HT-29 (cell line): ENCODE measurements at regions not wholly inside any gene's neighbourhood (a gene's known extent, or its start where the extent isn't known, plus 50 kb on each side); places are given as distances from the start of the nearest gene placed in this dataset.

Experiments used
- DNase-seq: peaks from one replicate; pipeline ENCODE4 v3.0.0-alpha.2; 2015; ENCODE audit warnings: low spot score

DNA sequence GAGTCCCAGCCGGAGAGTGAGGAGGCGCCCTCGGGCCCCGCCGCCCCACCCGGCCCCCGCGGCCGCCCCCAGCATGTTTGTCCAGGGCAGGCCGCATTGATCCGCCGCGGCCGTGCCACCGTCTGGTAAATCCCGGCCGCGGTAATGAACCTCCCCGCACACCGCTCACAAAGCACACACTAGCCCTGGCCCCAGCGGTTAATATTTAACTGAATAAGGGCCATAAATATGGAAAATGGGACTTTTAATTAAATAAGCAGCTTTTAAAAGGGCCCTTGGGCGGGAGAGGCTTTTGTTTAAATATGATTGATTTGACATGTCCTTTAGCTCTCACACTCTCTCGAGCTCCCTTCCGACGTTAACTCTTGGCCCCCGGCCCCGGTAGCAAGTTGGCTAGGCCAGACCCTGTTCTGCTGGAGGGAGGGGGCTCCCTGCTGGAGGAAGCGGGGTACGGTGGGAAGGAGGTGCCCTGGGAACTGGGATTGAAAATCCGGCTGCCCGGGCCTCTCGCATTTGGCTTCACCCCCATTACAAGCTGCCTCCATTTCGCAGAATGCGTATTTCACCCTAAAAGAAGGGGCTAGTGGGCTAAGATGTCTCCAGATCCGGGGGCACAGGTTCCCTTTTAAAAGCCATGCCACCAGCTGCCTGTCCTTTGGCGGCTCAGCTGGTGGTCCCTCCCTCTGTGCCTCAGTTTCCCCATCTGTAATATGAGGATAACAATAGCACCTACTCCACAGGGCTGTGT is 199.8 kb downstream of the RBM19 start:
- peak; percentile 78 for DNase-seq

DNA sequence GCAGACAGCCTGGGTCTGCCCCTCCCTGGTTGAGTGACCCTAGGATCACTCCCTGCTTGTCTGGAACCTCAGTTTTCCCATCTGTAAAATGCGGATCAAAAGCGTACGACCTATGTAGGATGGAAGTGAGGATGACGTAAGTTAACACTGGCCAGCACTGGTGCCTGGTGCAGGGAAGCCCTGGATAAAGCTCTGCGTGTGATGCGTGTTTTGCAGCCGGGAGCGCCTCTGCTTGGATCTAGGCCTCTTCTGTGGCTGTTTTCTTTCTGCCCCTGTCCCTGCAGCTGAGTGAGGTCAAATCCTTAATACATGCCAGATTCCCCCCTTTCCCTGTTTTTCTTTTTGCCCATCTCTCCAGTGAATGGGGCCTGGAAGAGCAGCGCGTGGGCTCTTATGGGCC is 201.5 kb downstream of the RBM19 start:
- no peak for DNase-seq

DNA sequence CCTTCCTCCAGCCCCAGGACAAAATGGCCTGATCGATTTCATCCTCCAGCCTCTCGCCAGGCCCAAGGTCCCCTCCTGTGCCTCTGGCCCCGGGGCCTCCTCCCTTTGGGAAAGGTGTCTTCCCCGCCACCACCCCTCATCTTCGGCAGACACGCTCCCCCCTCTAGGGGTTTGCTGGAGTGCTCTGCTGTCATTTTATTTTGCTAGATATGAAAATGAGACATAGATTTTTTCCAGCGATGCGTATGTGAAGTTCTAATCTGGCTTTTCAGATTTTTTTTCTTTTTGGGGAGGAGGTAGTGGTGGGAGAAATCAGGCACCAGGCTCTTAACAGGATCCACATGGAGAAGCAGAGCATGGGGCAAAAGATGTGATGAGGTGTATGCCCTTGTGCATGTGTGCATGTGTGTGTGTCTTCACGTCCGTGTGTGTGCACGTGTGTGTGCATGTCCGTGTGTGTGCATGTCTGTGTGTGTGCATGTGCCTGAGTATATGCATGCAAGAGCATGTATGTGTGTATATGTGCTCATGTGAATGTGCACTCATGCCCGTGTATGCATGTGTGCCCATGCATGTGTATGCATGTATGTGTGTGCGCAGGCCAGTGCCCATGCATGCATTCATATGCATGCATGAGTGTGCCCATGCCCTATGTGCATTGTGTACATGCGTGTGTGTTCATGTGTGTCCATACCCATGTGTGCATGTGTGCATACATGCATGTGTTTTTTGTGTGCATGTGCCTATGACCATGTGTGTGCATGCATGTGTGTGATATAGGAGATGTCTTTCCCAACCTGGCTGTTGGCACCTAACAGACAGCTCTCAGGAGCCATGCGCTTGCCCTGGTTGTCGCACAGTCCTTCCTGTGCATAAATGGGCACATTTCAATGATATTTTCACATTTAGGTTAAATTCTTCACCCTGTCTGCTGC is 203.0 kb downstream of the RBM19 start:
- DNase-seq = no peak

DNA sequence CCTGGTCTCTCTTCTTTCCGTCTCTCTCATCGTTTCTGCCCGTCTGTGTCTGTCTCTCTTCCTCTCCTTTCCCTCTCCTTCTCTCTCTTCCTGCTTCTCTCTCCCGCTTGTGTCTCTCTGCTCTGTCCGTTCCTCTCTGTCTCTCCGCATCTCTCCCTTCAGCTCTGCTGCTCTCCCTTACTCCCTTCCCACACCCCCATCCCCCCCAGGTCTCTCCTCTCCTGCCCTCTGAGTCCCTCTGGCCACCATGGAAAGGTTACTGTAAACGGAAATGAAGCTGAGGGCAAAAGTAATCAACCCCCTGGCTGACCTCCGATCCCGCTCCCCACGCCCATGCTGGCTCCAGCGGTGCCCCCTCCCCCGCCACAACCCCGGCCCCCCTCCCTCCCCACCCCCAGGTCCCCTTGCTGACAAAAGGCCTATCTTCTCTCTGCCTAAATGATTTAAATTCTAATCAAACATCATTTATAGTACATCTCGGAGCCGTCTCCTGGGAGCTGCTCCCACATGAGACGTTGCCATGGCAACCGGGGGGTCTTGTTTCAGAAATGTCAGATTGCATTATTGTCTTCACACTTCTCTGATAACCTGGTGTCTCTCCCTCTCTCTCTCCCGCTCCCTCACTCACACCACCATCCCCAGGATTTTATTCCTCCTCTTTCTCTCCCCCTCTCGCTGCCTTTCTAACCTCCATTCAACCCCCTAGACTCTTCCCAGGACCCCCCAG is 203.8 kb downstream of the RBM19 start:
- no peak for DNase-seq

DNA sequence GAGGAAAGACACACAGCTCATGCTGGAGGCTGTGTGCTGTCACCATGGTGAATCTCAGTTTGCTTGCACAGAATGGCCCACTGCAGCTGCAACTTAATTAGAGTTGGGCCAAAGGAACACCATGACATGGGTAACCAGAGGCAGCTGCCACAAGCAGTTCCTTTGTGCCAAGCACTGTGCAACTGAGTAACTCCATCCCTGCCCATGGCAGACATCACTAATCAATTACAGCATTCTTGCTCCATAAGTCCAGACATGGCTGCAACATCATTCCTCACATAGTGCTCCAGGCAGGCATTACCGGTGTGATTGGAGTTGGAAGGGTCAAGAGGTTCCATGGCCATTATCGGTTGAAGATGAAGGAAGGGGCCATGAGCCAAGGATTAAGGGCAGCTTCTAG is 207.0 kb downstream of the RBM19 start:
- DNase-seq = no peak

DNA sequence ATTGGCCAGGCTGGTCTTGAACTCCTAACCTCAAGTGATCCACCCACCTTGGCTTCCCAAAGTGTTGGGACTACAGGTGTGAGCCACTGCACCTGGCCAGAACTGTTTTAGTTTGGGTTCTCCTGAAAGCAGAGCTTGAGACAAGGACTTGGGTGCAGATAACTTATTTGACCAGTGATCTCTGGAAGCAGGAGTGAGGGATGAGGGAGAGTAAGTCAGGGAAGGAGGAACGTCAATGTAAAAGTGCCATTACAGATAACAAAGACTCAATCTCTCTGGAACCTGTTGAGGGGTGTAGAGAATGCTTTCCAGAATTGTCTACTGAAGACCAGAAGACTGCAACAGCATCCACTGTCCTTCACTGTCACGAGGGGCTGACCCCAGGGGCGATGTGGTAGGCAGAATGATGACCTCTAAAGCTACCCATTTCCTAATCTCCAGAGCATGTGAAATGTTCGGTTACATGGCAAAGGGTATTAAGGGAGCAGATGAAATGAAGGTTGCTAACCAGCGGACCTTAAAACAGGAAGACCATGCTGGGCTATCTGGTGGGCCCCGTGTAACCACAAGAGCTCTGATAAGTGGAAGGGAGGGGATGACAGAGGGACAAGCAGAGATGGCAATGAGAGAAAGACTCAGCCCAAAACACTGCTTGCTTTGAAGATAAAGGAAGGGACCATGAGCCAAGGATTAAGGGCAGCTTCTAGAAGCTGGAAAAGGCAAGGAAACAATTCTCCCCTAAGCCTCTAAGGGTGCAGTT is 207.8 kb downstream of the RBM19 start:
- DNase-seq = no peak

DNA sequence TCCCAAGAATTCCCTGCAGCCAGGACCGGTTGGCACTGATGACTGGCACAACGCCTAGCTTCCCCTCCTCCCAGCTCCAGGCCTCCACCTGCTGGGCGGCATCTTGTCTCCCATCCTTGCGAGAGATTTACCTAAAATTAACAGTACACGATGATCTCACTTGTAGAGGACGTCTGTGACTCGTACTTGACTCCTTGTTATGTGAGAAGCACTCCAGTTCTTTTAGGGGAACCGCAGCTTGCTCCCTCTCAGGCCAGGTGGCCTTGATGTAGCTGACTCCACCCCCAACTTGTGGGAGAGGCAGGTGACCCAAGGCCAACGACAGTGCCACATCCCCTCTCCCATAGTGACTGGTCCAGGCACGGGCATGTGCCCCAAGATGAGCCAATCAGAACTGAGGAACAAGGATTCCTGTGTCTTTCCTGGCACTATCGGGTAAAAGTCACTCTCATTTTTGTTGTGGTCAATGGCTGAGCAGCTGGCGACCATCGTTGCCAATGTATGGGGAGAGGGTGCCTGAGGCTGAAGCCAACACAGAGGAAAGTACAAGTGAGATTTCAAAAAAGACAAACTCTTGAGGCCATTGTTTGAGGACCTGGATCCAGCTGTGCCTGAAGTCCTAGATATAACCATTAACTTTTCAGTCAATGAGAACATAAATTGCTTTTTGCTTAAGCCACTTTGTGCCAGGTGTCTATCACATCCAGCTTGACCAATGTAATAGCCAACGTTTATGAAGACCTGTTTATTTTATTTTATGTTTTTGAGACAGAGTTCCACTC is 208.7 kb downstream of the RBM19 start:
- no peak for DNase-seq

DNA sequence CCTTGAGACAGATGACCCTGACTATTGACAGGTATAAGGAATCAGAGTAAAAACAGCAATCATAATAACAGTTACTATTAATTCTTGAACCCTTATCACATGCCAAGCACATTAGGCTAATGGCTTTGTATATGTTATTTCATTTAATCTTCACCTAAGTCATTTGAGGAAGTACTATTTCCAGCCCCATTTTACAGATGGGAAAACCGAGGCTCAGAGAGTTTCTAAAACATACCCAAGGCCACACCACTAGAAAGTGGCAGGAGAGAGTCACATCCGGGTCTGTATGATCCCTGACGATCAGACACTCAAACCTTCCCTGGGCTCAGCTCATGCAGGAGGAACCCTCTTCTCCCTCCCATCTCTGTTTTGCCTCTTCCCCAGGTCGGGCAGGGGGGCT is 209.5 kb downstream of the RBM19 start:
- no peak for DNase-seq

DNA sequence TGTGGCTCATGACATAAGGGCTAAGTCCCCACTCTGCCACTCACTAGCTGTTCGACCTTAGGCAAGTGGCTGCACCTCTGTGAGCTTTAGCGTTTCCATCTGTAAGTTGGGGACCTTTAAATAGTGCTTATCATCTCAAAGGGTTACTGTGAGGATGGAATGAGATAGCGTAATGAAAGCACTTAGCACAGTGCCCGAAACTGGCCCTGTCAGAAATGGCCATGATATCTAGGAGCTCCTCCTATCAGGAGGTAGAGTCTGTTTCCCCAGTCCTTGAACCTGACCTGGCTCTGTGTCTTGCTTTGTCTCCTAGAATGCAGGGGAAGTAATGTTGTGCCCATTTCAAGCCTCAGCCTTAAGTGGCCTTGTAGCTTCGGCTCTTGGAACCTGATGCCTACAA is 211.0 kb downstream of the RBM19 start:
- no peak for DNase-seq

DNA sequence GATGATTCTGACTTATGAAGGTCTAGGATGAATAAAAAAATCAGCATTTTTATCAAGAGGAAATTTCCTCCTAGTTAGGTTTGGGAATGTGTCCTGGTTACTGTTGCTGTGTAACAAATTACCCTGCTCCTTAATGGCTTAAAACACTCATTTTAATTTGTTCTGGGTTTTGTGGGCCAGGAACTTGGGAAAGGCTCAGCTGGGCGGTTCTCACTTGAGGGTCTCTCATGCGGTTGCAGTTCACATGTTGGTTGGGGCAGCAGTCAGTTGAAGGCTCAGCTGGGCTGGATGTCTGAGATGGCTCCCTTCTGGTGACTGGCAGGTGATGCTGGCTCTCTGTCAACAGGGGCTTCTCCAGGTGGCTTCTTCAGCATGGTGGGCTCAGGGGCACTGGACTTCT is 214.6 kb downstream of the RBM19 start:
- DNase-seq = no peak

DNA sequence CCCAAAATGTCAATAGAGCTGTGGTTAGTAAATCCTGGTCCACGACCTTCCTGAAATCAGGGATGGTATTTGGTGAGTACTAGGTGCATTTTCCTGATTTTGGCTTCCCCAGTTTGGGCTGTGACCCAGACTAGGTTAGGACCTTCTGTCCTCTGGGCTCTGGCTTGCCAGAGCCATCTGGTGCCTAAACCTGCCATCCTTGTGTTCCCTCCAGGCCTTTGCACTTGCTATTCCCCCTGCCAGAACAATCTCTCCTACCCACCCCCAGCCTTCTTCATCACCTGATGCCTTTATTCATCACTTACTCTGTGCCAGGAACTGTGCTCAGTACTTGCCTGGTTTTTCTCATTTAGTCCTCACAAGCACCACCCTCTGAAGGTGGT is 216.7 kb downstream of the RBM19 start:
- no peak for DNase-seq

DNA sequence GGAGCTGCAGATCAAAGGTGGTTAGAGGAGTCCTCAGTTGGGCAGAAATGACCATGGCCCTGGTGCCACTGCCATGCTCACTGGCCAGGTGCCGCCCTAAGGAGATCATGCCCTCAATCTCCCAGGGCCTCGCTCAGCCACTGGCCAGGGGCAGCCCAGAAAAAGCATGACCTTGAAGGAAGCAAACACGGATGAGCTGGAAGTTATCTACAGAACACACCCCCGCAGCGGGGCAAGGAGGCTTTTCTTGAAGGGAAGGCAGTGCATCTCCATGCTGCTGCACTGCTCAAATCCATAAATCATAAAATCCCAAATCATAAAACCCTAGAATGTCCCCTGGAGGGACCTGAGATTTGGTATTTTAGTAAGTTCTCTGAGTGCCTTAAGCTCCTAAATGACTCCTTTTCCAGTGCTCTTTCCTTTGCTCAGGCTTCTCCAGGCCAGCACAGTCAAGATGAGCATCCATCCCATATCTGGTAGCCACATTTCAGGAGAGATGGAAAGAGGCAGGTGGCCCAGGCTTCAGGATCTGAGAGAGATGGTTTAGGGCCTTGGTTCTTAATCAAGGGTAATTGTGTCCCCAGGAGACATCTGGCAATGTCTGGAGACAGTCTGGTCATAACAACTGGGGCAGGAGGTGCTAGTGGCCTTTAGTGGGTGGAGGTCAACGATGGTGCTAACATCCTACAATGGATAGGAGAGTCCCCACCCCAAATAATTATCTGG is 217.3 kb downstream of the RBM19 start:
- no peak for DNase-seq

DNA sequence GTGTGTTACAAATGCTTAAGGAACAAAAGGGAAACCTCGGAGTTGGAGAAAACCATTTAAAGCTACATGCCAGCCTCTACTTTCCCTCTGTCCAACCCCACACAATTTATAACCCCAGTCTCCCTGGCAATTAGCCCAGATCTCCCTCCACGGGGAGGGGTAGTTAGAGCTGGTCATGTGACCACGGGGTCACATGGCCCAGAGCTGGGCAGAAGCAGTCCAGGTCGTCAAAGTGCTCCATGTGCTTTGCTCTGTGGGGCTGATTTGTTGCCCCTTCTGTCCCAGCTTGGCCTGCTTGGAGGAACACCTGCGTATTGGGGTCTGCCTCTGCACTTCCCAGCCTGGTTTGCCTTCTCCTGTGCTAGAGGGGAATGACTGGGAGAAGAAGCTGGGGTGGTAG is 219.1 kb downstream of the RBM19 start:
- DNase-seq = peak; percentile 9

DNA sequence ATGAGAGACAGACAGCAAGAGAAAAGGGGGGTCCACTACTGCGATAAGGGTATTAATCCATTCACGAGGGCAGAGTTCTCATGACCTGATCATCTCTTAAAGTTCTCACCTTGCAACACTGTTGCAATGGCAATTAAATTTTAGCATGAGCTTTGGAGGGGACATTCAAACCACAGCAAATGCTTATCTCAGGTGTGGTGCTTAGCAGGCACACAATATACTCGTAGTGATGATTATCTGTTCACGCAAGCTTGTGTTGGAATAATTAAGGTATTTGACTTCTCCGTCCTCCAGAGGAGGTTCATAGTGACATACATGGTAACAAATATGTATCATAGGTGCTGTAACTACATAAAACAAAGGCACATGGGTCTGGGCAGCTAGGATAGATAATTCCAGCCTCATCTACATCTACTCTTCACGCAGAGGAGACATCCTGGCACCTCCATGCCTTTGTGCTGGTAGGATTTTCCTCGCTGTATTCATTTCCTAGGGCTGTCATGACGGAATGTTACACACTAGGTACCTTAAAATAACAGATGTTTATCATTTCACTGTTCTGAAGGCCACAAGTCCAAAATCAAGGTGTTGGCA is 221.2 kb downstream of the RBM19 start:
- DNase-seq = no peak

DNA sequence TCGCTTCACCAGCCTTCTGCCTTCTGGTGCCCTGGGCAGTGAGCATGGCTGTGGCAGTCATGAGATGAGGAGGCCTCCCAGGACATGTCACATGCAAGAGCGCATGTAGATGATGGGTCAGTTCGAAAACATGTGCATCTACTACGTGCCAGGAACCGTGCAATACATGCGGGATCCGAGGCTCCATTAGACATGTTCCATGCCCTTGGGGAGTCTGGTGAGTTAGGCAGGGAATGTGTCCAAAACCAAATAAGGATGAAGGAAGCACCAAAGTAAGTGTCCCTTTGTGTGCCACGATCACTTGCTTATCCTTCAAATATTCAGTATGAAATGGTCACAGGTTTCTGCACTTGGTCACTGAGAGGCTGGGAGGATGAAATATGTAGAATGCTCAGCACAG is 223.3 kb downstream of the RBM19 start:
- no peak for DNase-seq

DNA sequence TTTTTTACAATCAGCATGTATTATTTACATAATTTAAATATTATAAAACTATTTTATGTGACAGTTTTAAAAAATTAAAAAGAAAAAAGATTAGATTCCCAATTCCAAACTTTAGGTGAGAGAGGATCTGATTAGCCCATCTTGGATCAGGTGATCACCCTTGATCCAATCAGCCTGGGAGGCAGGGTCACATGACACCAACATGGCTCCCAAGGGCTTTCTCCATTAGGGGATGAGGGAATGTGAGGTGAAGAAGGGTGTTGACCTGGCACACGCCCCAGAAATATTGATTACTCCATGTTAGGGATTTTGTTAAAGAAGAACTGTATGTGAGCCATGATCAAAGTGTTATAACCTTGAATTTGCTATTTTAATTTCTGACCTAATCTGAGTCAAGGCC is 225.4 kb downstream of the RBM19 start:
- no peak for DNase-seq

DNA sequence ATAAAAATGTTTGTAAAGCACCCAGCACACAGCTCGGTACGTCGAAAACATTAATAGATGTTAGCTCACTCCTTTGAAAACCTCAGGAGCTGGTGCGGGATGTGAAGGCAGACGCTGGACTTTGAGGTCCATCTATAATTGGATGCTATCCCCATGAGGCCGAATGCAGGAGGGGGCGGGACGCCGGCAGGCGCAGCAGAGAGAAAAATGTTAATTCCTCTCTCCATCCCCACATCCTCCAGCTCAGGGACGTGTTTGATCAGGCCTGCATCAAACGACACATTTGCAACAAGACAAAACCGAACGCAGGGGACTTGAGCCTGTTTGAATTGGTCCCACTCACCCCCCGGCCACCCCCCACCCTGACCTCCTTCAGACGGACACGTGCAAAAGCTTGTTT is 231.0 kb downstream of the RBM19 start:
- no peak for DNase-seq

DNA sequence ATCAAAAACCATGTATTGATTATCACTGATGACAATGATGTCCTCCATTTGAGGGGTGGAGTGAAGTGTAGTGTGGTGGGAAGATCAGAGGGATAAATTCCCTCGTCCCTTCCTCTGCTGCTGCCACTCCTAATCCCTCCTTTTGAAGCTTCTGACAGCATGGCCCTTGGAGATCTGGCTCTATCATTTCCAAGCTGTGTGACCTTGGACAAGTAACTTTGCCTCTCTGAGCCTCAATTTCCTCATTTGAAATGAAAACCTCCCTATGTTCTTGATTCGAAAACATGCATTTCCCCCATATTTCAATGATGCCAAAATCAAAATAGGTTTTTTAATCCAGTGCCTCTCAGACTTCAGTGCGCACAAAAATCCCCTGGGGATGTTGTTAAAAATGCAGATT is 231.6 kb downstream of the RBM19 start:
- no peak for DNase-seq

DNA sequence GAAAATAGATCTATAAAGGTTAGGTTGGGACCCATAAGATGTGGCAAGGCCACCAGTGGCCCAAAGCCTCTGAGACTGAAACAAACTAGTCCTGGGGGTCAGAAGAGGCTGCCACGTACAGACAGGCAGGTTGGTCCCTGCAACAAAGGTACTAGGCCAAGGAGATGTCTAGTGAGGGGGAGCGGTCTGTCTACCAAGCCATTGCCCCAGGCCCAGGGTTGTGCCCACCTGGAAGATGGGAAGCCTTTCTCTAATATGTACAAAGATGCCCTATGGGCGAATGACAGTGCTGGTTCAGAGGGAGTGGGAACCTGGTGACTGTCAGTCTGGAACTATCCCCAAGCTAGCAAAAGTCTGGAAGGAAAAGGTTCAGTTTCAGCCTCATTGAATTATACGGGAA is 233.2 kb downstream of the RBM19 start:
- DNase-seq = no peak

DNA sequence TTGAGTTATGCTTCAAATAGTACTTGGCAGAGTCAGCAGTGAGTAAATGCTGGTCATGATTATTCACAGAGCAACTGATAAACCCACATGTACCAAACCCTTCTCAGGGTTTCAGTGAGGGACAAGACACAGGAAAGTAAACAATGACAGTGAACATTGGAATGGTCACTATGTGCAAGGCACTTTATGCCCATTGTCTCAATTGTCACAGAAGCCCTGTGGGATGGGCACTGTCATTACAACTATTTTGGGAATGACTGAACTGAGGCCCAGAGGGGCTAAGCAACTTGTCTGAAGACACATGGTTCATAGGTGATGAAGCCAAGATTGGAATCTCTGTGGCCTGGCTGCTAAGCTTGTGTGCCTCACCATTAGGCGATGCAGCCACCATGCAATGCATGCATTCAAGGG is 238.5 kb downstream of the RBM19 start:
- DNase-seq = no peak
